GM12878 (cell line): ENCODE measurements at regions not wholly inside any gene's neighbourhood (a gene's known extent, or its start where the extent isn't known, plus 50 kb on each side); places are given as distances from the start of the nearest gene placed in this dataset.

ENCODE experiments used
- ATAC-seq: fragments of 200-7000 bp; cut with Tn5 transposase; 3 replicates; pipeline ENCODE4 v1.9.1; 2020; ENCODE audit warnings: mild to moderate bottlenecking, moderate library complexity
- BruUV-seq: library from RNA; stranded (reverse); fragments of 400-500 nt; replicated peaks from 2 replicates; lab custom pipeline; 2021; lab: Mats Ljungman, UMichigan
- CTCF ChIA-PET: fragments of 300-600 bp; sonication (Branson Sonifier 250); formaldehyde crosslinking; extraction: SDS; loops from one replicate; lab custom pipeline; 2021; ENCODE audit warnings: inconsistent platforms; lab: Yijun Ruan, JAX
- POLR2A ChIA-PET: fragments of 350-600 bp; formaldehyde crosslinking; extraction: SDS; loops from one replicate; lab custom pipeline; 2021; ENCODE audit warnings: inconsistent platforms; lab: Charles Lee
- RAD21 ChIA-PET: fragments of 300-600 bp; sonication (Branson Sonifier 250); formaldehyde crosslinking; loops from one replicate; lab custom pipeline; 2023; ENCODE audit warnings: antibody characterized with exemption; ENCODE audit not compliant: unreplicated experiment; lab: Charles Lee
- SMC1A ChIA-PET: fragments of 300-600 bp; sonication (Branson Sonifier 250); formaldehyde crosslinking; loops from one replicate; lab custom pipeline; 2023; ENCODE audit not compliant: unreplicated experiment, uncharacterized antibody; lab: Charles Lee
- DNase-seq: peaks from one replicate; pipeline ENCODE4 v3.0.0-alpha.2; 2011; ENCODE audit warnings: low read depth, low spot score
- FAIRE-seq: peaks from 3 replicates; lab custom pipeline; 2011; peaks lifted over from hg19 to GRCh38; lab: Jason Lieb, UNC
- H2AFZ ChIP-seq: 2 replicates; pipeline ENCODE4 v1.6.0; 2011; ENCODE audit warnings: low read depth, low read length, control low read depth; ENCODE audit not compliant: control insufficient read depth
- H3K27ac ChIP-seq: 2 replicates; pipeline ENCODE4 v1.5.1; 2011; ENCODE audit warnings: control low read depth; ENCODE audit not compliant: control insufficient read depth, insufficient read depth
- H3K27me3 ChIP-seq, 2 experiments: replicated peaks in 1 of 2; 2 replicates each; pipeline versions ENCODE4 v1.6.0 to v1.6.1; 2011; ENCODE audit warnings: low read length in 1 of 2; ENCODE audit not compliant: control insufficient read depth in 2 of 2, insufficient read depth in 2 of 2
- H3K36me3 ChIP-seq, 2 experiments: 2 replicates each; pipeline ENCODE4 v1.5.1; 2011; ENCODE audit warnings: low read length in 1 of 2; ENCODE audit not compliant: control insufficient read depth in 2 of 2, insufficient read depth in 2 of 2
- H3K4me1 ChIP-seq: 2 replicates; pipeline ENCODE4 v1.6.1; 2011; ENCODE audit warnings: mild to moderate bottlenecking, low read length, moderate library complexity, mixed read lengths; ENCODE audit not compliant: control insufficient read depth, insufficient read depth
- H3K4me2 ChIP-seq: 2 replicates; pipeline ENCODE4 v1.6.0; 2011; ENCODE audit warnings: control low read depth; ENCODE audit not compliant: control insufficient read depth, insufficient read depth
- H3K4me3 ChIP-seq: fragments of 200-600 bp; sonication (generic); 2 replicates; pipeline ENCODE4 v1.5.1; 2016
- H3K79me2 ChIP-seq: 2 replicates; pipeline ENCODE4 v1.6.0; 2011; ENCODE audit warnings: low read length; ENCODE audit not compliant: control insufficient read depth, insufficient read depth
- H3K9ac ChIP-seq: 2 replicates; pipeline ENCODE4 v1.8.0; 2011; ENCODE audit warnings: low read length, control low read depth, mixed read lengths; ENCODE audit not compliant: control insufficient read depth, insufficient read depth
- H3K9me3 ChIP-seq: replicated peaks from 3 replicates; pipeline ENCODE4 v1.5.1; 2011; ENCODE audit warnings: mild to moderate bottlenecking, low read length; ENCODE audit not compliant: control insufficient read depth, insufficient read depth
- H4K20me1 ChIP-seq: 2 replicates; pipeline ENCODE4 v1.6.0; 2011; ENCODE audit not compliant: control insufficient read depth, insufficient read depth
- ETV6 ChIP-seq, 2 experiments: fragments of 450-650 bp in 1 of 2; IDR thresholded peaks in 1 of 2; conservative IDR thresholded peaks in 1 of 2; 2 replicates each; pipeline ENCODE4 v1.6.1; 2014; ENCODE audit warnings: antibody characterized with exemption in 1 of 2, borderline replicate concordance in 1 of 2, low read depth in 1 of 2, mild to moderate bottlenecking in 1 of 2, moderate library complexity in 1 of 2
- FOXK2 ChIP-seq: fragments of 450-650 bp; IDR thresholded peaks from 2 replicates; pipeline ENCODE4 v1.6.1; 2017; ENCODE audit warnings: mild to moderate bottlenecking, moderate library complexity
- MXI1 ChIP-seq: fragments of 150-350 bp; IDR thresholded peaks from 2 replicates; pipeline ENCODE4 v1.6.1; 2011; ENCODE audit warnings: low read depth, mild to moderate bottlenecking, inconsistent platforms, low read length, improper control_type of control experiment
- NFIC ChIP-seq: IDR thresholded peaks from 2 replicates; pipeline ENCODE4 v1.6.1; 2012; ENCODE audit warnings: low read depth, mild to moderate bottlenecking, inconsistent platforms, low read length, moderate library complexity
- PAX8 ChIP-seq: fragments of 450-650 bp; IDR thresholded peaks from 2 replicates; pipeline ENCODE4 v1.6.1; 2017; ENCODE audit warnings: mild to moderate bottlenecking, moderate library complexity
- PML ChIP-seq: IDR thresholded peaks from 2 replicates; pipeline ENCODE4 v1.6.1; 2012; ENCODE audit warnings: low read length, inconsistent platforms
- TBL1XR1 ChIP-seq: IDR thresholded peaks from 2 replicates; pipeline ENCODE4 v1.6.1; 2012; ENCODE audit warnings: low read depth, low read length, improper control_type of control experiment
- WGBS: methylation state at CpG from one replicate; pipeline ENCODE4 v1.1.6; 2016; ENCODE audit warnings: low lambda C conversion rate; ENCODE audit not compliant: insufficient replicate concordance, insufficient coverage; ENCODE audit errors: missing lambda C conversion rate; 5-methylcytosine and 5-hydroxymethylcytosine counted together
- in situ Hi-C: fragments of 300-500 bp; cut with MboI; formaldehyde crosslinking; loops from 9 replicates; pipeline ENCODE4 v1.14.3; 2018; ENCODE audit warnings: mixed read lengths
- intact Hi-C: fragments of 100-400 bp; cut with micrococcal nuclease; formaldehyde crosslinking; loops from one replicate; pipeline ENCODE4 v1.14.2; 2022; ENCODE audit not compliant: unreplicated experiment
- TF ChIP-seq, protein P1 (sequence below): IDR thresholded peaks from 2 replicates; pipeline ENCODE4 v1.6.1; 2011; ENCODE audit warnings: low read depth, low read length, improper control_type of control experiment, borderline replicate concordance

DNA sequence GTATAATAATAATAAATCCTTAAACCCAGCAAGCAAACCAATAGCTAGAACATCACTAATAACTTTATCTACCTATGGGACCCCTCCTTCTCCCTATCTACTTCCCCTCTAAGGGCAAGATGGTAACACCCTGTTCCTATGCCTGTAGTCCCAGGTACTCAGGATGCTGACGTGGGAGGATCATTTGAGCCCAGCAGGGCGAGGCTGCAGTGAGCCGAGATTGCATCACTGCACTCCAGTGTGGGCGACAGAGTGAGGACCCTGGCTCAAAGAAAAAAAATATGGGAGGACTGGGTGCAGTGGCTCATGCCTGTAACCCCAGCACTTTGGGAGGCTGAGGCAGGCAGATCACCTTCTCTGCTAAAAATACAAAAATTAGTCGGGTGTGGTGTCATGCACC is 143.1 kb upstream of the SLC45A1 start:
- no peak overlapping the region for H3K4me3 ChIP-seq
- TF ChIP-seq PAX8: no peak
- TF ChIP-seq, all 136 proteins: peak for 0
- ChIA-PET RAD21 (no interaction called here), SMC1A (no interaction called here), POLR2A (no interaction called here), CTCF (no interaction called here)
- Histone ChIP-seq H3K9ac (no peak overlapping the region), H3K27ac (no peak overlapping the region), H3K4me2 (no peak overlapping the region), H4K20me1 (no peaks in the 10 kb centered on the region), H3K9me3 (peaks cover 5% of the 10 kb centered on the region; the same call in 2 of the 3 replicates), H3K27me3 (no peaks in the 10 kb centered on the region), H3K36me3 (no peaks in the 10 kb centered on the region), H3K79me2 (no peaks in the 10 kb centered on the region), H2AFZ (no peak overlapping the region), H3K4me1 (peaks cover 7% of the 10 kb centered on the region)
- intact Hi-C loops: no loop called here
- WGBS: 38% methylated on average over 5 of the region's 5 CpGs
- BruUV-seq: no TSS peak
- in situ Hi-C loops: no loop called here
- no peak for FAIRE-seq
- no peak for ATAC-seq
- no peak for DNase-seq

DNA sequence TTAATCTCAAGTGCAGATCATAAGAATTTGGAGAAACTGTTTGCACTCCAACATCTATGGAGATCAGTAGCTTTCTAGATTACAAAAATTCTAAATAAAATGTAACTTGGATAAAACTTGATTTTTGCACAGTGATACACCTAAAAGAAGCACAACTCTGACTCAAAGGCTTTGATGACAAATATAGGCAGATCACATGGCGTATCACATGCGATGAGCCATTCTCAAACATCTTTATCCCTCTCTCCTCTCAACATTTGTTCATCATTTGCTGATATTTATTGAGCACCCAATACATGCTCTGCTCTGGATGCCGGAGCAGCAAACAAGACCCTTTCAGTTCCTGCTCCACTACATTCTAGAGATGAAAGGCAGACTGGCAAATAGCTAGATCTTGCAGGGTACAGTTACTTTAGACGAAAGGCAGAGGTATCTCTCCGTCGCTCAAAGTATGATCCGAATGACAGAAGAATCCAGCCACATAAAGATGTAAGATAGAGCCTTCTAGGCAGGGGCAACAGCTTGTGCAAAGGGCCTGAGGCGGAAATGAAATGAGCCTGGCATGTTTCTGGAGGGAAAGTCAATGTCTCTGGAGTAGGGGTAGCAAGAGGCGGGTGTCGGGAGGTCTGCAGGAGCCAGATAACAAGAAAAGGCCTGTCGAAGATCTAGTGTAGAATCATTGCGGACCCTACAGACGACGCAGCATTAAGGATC is 145.8 kb upstream of the ERRFI1 start:
- FAIRE-seq: no peak
- Histone ChIP-seq H3K36me3 (no peaks in the 10 kb centered on the region), H3K9ac (no peak overlapping the region), H3K4me1 (peaks cover 28% of the 10 kb centered on the region), H3K79me2 (no peaks in the 10 kb centered on the region), H3K9me3 (no peaks in the 10 kb centered on the region), H3K4me2 (no peak overlapping the region), H3K27me3 (no peaks in the 10 kb centered on the region), H2AFZ (no peak overlapping the region), H3K4me3 (no peak overlapping the region), H4K20me1 (no peaks in the 10 kb centered on the region), H3K27ac (no peak overlapping the region)
- DNase-seq: no peak
- RAD21 ChIA-PET: no interaction called here
- TF ChIP-seq ETV6 (conservative IDR thresholded peaks at IDR 0.05 in 1 of 2, IDR thresholded peaks at IDR 0.05 in 1 of 2; ENCODE audit: borderline replicate concordance in 1 of 2, low read depth in 1 of 2) (no peak), PML (no peak), TBL1XR1 (no peak), FOXK2 (no peak), NFIC (no peak), MXI1 (no peak)
- TF ChIP-seq, protein P1, sequence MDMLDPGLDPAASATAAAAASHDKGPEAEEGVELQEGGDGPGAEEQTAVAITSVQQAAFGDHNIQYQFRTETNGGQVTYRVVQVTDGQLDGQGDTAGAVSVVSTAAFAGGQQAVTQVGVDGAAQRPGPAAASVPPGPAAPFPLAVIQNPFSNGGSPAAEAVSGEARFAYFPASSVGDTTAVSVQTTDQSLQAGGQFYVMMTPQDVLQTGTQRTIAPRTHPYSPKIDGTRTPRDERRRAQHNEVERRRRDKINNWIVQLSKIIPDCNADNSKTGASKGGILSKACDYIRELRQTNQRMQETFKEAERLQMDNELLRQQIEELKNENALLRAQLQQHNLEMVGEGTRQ: no peak
- CTCF ChIA-PET: interaction anchor here (1.1 kb wide), 1 partner anchor 9 kb away, joined by 4 read pairs; no protein-coding TSS in a partner anchor
- ATAC-seq: no peak
- 81% methylated on average over 14 of the region's 14 CpGs for WGBS
- BruUV-seq: no TSS peak
- in situ Hi-C loops: no loop called here
- POLR2A ChIA-PET: interaction anchor here (0.7 kb wide), 1 partner anchor 47 kb away, joined by 5 read pairs; no protein-coding TSS in a partner anchor
- intact Hi-C loops: no loop called here
- SMC1A ChIA-PET: interaction anchor here (1.2 to 2.1 kb wide), 3 partner anchors 10 to 75 kb away, joined by 3 to 6 read pairs (median 3); no protein-coding TSS in a partner anchor
